KMS-11 (cell line): ENCODE measurements at regions not wholly inside any gene's neighbourhood (a gene's known extent, or its start where the extent isn't known, plus 50 kb on each side); places are given as distances from the start of the nearest gene placed in this dataset.

Experiments
- H2AFZ ChIP-seq: fragments of 200-600 bp; sonication (generic); 2 replicates; pipeline ENCODE4 v1.6.1; 2016; ENCODE audit warnings: antibody characterized with exemption, mixed run types, low read depth
- H3K27ac ChIP-seq: fragments of 200-600 bp; sonication (generic); 2 replicates; pipeline ENCODE4 v1.6.1; 2016; ENCODE audit warnings: mild to moderate bottlenecking, mixed run types
- H3K27me3 ChIP-seq: fragments of 200-600 bp; sonication (generic); 2 replicates; pipeline ENCODE4 v1.6.1; 2017; ENCODE audit warnings: mild to moderate bottlenecking, low read depth, mixed run types, moderate library complexity; ENCODE audit not compliant: insufficient read depth
- H3K36me3 ChIP-seq: fragments of 200-600 bp; sonication (generic); 2 replicates; pipeline ENCODE4 v1.6.1; 2017; ENCODE audit warnings: mild to moderate bottlenecking, mixed run types; ENCODE audit not compliant: insufficient read depth
- H3K4me1 ChIP-seq: fragments of 200-600 bp; sonication (generic); 2 replicates; pipeline ENCODE4 v1.6.1; 2016; ENCODE audit warnings: mild to moderate bottlenecking, low read depth, mixed run types; ENCODE audit not compliant: poor library complexity, severe bottlenecking
- H3K4me2 ChIP-seq: fragments of 200-600 bp; sonication (generic); 2 replicates; pipeline ENCODE4 v1.7.0; 2016; ENCODE audit warnings: mild to moderate bottlenecking, mixed run types
- H3K4me3 ChIP-seq: fragments of 200-600 bp; sonication (generic); IDR thresholded peaks from 2 replicates; pipeline ENCODE4 v1.6.1; 2017; ENCODE audit warnings: low read depth, low read length, mixed read lengths; ENCODE audit not compliant: insufficient read depth
- H3K79me2 ChIP-seq: fragments of 200-600 bp; sonication (generic); 2 replicates; pipeline ENCODE4 v1.6.1; 2016; ENCODE audit warnings: low read depth, mixed run types; ENCODE audit not compliant: insufficient read depth
- H3K9ac ChIP-seq: fragments of 200-600 bp; sonication (generic); 2 replicates; pipeline ENCODE4 v1.6.1; 2016; ENCODE audit warnings: mild to moderate bottlenecking, mixed run types
- H4K20me1 ChIP-seq: fragments of 200-600 bp; sonication (generic); 2 replicates; pipeline ENCODE4 v1.6.1; 2016; ENCODE audit warnings: mild to moderate bottlenecking, mixed run types; ENCODE audit not compliant: insufficient read depth
- CTCF ChIP-seq: fragments of 200-600 bp; sonication (generic); conservative IDR thresholded peaks from 2 replicates; pipeline ENCODE4 v1.6.1; 2017; ENCODE audit warnings: low read depth, mild to moderate bottlenecking, antibody characterized with exemption, low read length, moderate library complexity, mixed read lengths

- Histone ChIP-seq H3K27ac (no peak overlapping the region), H3K36me3 (no peaks in the 10 kb centered on the region), H3K79me2 (no peaks in the 10 kb centered on the region), H2AFZ (no peak overlapping the region), H3K9ac (no peak overlapping the region), H3K4me3 (no peak overlapping the region), H3K4me1 (no peaks in the 10 kb centered on the region), H3K4me2 (no peak overlapping the region), H4K20me1 (no peaks in the 10 kb centered on the region), H3K27me3 (no peaks in the 10 kb centered on the region)
- TF ChIP-seq CTCF, result no peak
These were observed 75.1 kb upstream of the TWIST2 start for GRCh38 chr2:238772635-238773297.

GRCh38 chr2:238773472-238773871 is 74.4 kb upstream of the TWIST2 start:
- no peak overlapping the region for H3K27ac ChIP-seq
- H4K20me1 ChIP-seq, result no peaks in the 10 kb centered on the region
- no peak overlapping the region for H3K4me3 ChIP-seq
- no peak overlapping the region for H3K9ac ChIP-seq
- no peak overlapping the region for H2AFZ ChIP-seq
- no peaks in the 10 kb centered on the region for H3K4me1 ChIP-seq
- no peak for TF ChIP-seq CTCF
- H3K27me3 ChIP-seq, result no peaks in the 10 kb centered on the region
- H3K79me2 ChIP-seq, result no peaks in the 10 kb centered on the region
- H3K4me2 ChIP-seq, result no peak overlapping the region
- no peaks in the 10 kb centered on the region for H3K36me3 ChIP-seq

GRCh38 chr2:238774071-238774470 is 73.8 kb upstream of the TWIST2 start:
- no peak overlapping the region for H3K4me2 ChIP-seq
- no peak overlapping the region for H3K9ac ChIP-seq
- H3K4me1 ChIP-seq, result no peaks in the 10 kb centered on the region
- H4K20me1 ChIP-seq, result no peaks in the 10 kb centered on the region
- no peak for TF ChIP-seq CTCF
- H3K27me3 ChIP-seq, result no peaks in the 10 kb centered on the region
- H3K79me2 ChIP-seq, result no peaks in the 10 kb centered on the region
- H3K4me3 ChIP-seq, result no peak overlapping the region
- no peak overlapping the region for H3K27ac ChIP-seq
- H2AFZ ChIP-seq, result no peak overlapping the region
- H3K36me3 ChIP-seq, result no peaks in the 10 kb centered on the region

GRCh38 chr2:238774980-238775509 is 72.8 kb upstream of the TWIST2 start:
- Histone ChIP-seq H3K4me3 (no peak overlapping the region), H3K79me2 (no peaks in the 10 kb centered on the region), H3K9ac (no peak overlapping the region), H3K27ac (no peak overlapping the region), H3K27me3 (no peaks in the 10 kb centered on the region), H3K4me2 (no peak overlapping the region), H2AFZ (no peak overlapping the region), H3K36me3 (no peaks in the 10 kb centered on the region), H4K20me1 (no peaks in the 10 kb centered on the region), H3K4me1 (no peaks in the 10 kb centered on the region)
- no peak for TF ChIP-seq CTCF
